Right cardiac atrium (tissue), 5 donors: ENCODE measurements at regions not wholly inside any gene's neighbourhood (a gene's known extent, or its start where the extent isn't known, plus 50 kb on each side); places are given as distances from the start of the nearest gene placed in this dataset.

ENCODE experiments used
- ATAC-seq, 2 donors: fragments of 200-7000 bp; cut with Tn5 transposase; one replicate each; pipeline versions ENCODE4 v1.8.0 to v1.9.1; 2020; ENCODE audit warnings: moderate library complexity in 2 of 2, mild to moderate bottlenecking in 1 of 2
- DNase-seq, 3 donors: peaks; one replicate each; pipeline ENCODE4 v3.0.0-alpha.2; 2020
- H3K27ac ChIP-seq: one replicate; pipeline ENCODE4 v1.5.1; 2013; ENCODE audit warnings: mild to moderate bottlenecking, low read length, control low read depth, moderate library complexity
- H3K27me3 ChIP-seq: one replicate; pipeline ENCODE4 v1.6.1; 2013; ENCODE audit not compliant: control insufficient read depth, insufficient read depth
- H3K4me1 ChIP-seq: one replicate; pipeline ENCODE4 v1.6.1; 2013; ENCODE audit warnings: low read length; ENCODE audit not compliant: control insufficient read depth, insufficient read depth
- H3K4me3 ChIP-seq: one replicate; pipeline ENCODE4 v1.5.1; 2013; ENCODE audit warnings: low read length, control low read depth
- H3K9me3 ChIP-seq: one replicate; pipeline ENCODE4 v1.6.1; 2013; ENCODE audit warnings: low read length; ENCODE audit not compliant: control insufficient read depth
- WGBS: extraction: QIAGEN DNeasy Blood & Tissue Kit; methylation state at CpG from one replicate; pipeline ENCODE4 v1.1.7; 2013; 5-methylcytosine and 5-hydroxymethylcytosine counted together
- intact Hi-C, 4 donors: fragments of 100-400 bp; cut with DNase I; formaldehyde crosslinking; loops; one replicate each; pipeline versions ENCODE4 v1.11.0 to v1.14.0; 2022 to 2023
- donor health status: healthy with polysubstance abuse.
- donor health status: DM: no; HTN: yes; CAD: no.
- donor health status: DM: no; HTN: no; CAD: no.
- donor health status: DM: no; HTN: yes; CAD: no; lungs with severe emphysema.
- donor health status: DM: yes; HTN: yes; CAD: no.

GRCh38 chr1:14304381-14304865, 294.1 kb upstream of the KAZN start:
- ATAC-seq = peak; percentile 79 to 88
- Histone ChIP-seq H3K27me3 (no peaks in the 10 kb centered on the region), H3K4me1 (no peaks in the 10 kb centered on the region), H3K4me3 (no peak overlapping the region), H3K9me3 (no peaks in the 10 kb centered on the region), H3K27ac (peak overlapping the region; percentile 42)
- no peak for DNase-seq
- WGBS = 50% methylated on average over 7 of the region's 7 CpGs
- intact Hi-C loops = no loop called here

GRCh38 chr1:14308460-14308859, 290.0 kb upstream of the KAZN start:
- no peak for DNase-seq
- 87% methylated on average over 2 of the region's 2 CpGs for WGBS
- H3K27ac ChIP-seq = no peak overlapping the region
- no peak overlapping the region for H3K4me3 ChIP-seq
- no peaks in the 10 kb centered on the region for H3K4me1 ChIP-seq
- no peaks in the 10 kb centered on the region for H3K27me3 ChIP-seq
- ATAC-seq = no peak
- intact Hi-C loops = no loop called here
- peaks cover 2% of the 10 kb centered on the region for H3K9me3 ChIP-seq

- Histone ChIP-seq H3K9me3 (peaks cover 2% of the 10 kb centered on the region), H3K4me3 (no peak overlapping the region), H3K27ac (no peak overlapping the region), H3K4me1 (no peaks in the 10 kb centered on the region), H3K27me3 (no peaks in the 10 kb centered on the region)
- ATAC-seq (no peak), DNase-seq (no peak)
- 71% methylated on average over 3 of the region's 3 CpGs for WGBS
- intact Hi-C loops = no loop called here
These were observed 288.5 kb upstream of the KAZN start for GRCh38 chr1:14309984-14310383.

- 89% methylated on average over 9 of the region's 9 CpGs for WGBS
These were observed 288.0 kb upstream of the KAZN start for GRCh38 chr1:14310476-14310875.

GRCh38 chr1:14313731-14314431, 284.6 kb upstream of the KAZN start:
- intact Hi-C loops = no loop called here
- DNase-seq (no peak), ATAC-seq (no peak)
- Histone ChIP-seq H3K4me1 (no peaks in the 10 kb centered on the region), H3K4me3 (no peak overlapping the region), H3K27me3 (no peaks in the 10 kb centered on the region), H3K9me3 (peaks cover 2% of the 10 kb centered on the region), H3K27ac (no peak overlapping the region)
- 76% methylated on average over 1 of the region's 1 CpG for WGBS

More at GRCh38 chr1:14310476-14310875, 288.0 kb upstream of the KAZN start:
- H3K27me3 ChIP-seq = no peaks in the 10 kb centered on the region
- no peak overlapping the region for H3K4me3 ChIP-seq
- ATAC-seq (no peak), DNase-seq (no peak)
- peaks cover 2% of the 10 kb centered on the region for H3K9me3 ChIP-seq
- intact Hi-C loops = no loop called here
- H3K4me1 ChIP-seq = no peaks in the 10 kb centered on the region
- no peak overlapping the region for H3K27ac ChIP-seq

- ATAC-seq (no peak), DNase-seq (no peak)
- Histone ChIP-seq H3K27me3 (no peaks in the 10 kb centered on the region), H3K4me3 (no peak overlapping the region), H3K9me3 (no peaks in the 10 kb centered on the region), H3K4me1 (no peaks in the 10 kb centered on the region), H3K27ac (no peak overlapping the region)
- intact Hi-C loops = no loop called here
- 84% methylated on average over 1 of the region's 1 CpG for WGBS
These were observed 279.7 kb upstream of the KAZN start for GRCh38 chr1:14318830-14319229.

- no peak for ATAC-seq
- Histone ChIP-seq H3K27ac (no peak overlapping the region), H3K27me3 (no peaks in the 10 kb centered on the region), H3K9me3 (no peaks in the 10 kb centered on the region), H3K4me1 (no peaks in the 10 kb centered on the region), H3K4me3 (no peak overlapping the region)
- 68% methylated on average over 2 of the region's 2 CpGs for WGBS
- no peak for DNase-seq
- intact Hi-C loops = no loop called here
These were observed 278.0 kb upstream of the KAZN start for GRCh38 chr1:14320518-14320917.

GRCh38 chr1:14320986-14321385, 277.5 kb upstream of the KAZN start:
- no peak for DNase-seq
- no peaks in the 10 kb centered on the region for H3K9me3 ChIP-seq
- intact Hi-C loops = no loop called here
- H3K27me3 ChIP-seq = no peaks in the 10 kb centered on the region
- no peak overlapping the region for H3K4me3 ChIP-seq
- ATAC-seq = no peak
- no peaks in the 10 kb centered on the region for H3K4me1 ChIP-seq
- H3K27ac ChIP-seq = no peak overlapping the region
- 81% methylated on average over 8 of the region's 8 CpGs for WGBS

- H3K4me3 ChIP-seq = no peak overlapping the region
- intact Hi-C loops = no loop called here
- no peaks in the 10 kb centered on the region for H3K9me3 ChIP-seq
- 69% methylated on average over 1 of the region's 1 CpG for WGBS
- ATAC-seq (no peak), DNase-seq (no peak)
- H3K27ac ChIP-seq = no peak overlapping the region
- no peaks in the 10 kb centered on the region for H3K27me3 ChIP-seq
- H3K4me1 ChIP-seq = no peaks in the 10 kb centered on the region
These were observed 277.1 kb upstream of the KAZN start for GRCh38 chr1:14321422-14321821.

GRCh38 chr1:14323568-14324247, 274.8 kb upstream of the KAZN start:
- no peak overlapping the region for H3K27ac ChIP-seq
- H3K4me3 ChIP-seq = no peak overlapping the region
- intact Hi-C loops = no loop called here
- no peaks in the 10 kb centered on the region for H3K4me1 ChIP-seq
- H3K9me3 ChIP-seq = no peaks in the 10 kb centered on the region
- H3K27me3 ChIP-seq = no peaks in the 10 kb centered on the region
- DNase-seq = no peak
- ATAC-seq = no peak
- 49% methylated on average over 2 of the region's 2 CpGs for WGBS

GRCh38 chr1:14324248-14324630, 274.2 kb upstream of the KAZN start:
- H3K27ac ChIP-seq = no peak overlapping the region
- ATAC-seq (no peak), DNase-seq (no peak)
- intact Hi-C loops = no loop called here
- H3K4me1 ChIP-seq = no peaks in the 10 kb centered on the region
- H3K9me3 ChIP-seq = no peaks in the 10 kb centered on the region
- H3K27me3 ChIP-seq = no peaks in the 10 kb centered on the region
- WGBS = 47% methylated on average over 2 of the region's 2 CpGs
- no peak overlapping the region for H3K4me3 ChIP-seq
